Natural killer cell (primary cell): ENCODE measurements at regions not wholly inside any gene's neighbourhood (a gene's known extent, or its start where the extent isn't known, plus 50 kb on each side); places are given as distances from the start of the nearest gene placed in this dataset.

ENCODE experiments used
- ATAC-seq, 3 donors: fragments of 150-1000 bp in 2 of 3; fragments of 200-7000 bp in 1 of 3; cut with Tn5 transposase; 1 replicate in 1 of 3; 2 replicates in 2 of 3; pipeline ENCODE4 v1.10.0; 2021; ENCODE audit warnings: mild to moderate bottlenecking in 2 of 3, moderate library complexity in 2 of 3
- DNase-seq, 2 donors: peaks; one replicate each; pipeline versions ENCODE4 v3.0.0 to v3.0.0-alpha.2; 2013 to 2021; ENCODE audit warnings: mixed read lengths in 1 of 2
- H3K27ac ChIP-seq: one replicate; pipeline ENCODE4 v1.5.1; 2013; ENCODE audit warnings: mild to moderate bottlenecking, low read length
- H3K27me3 ChIP-seq: one replicate; pipeline ENCODE4 v1.6.1; 2013; ENCODE audit warnings: low read length; ENCODE audit not compliant: control insufficient read depth, insufficient read depth
- H3K36me3 ChIP-seq: one replicate; pipeline ENCODE4 v1.6.1; 2013; ENCODE audit warnings: low read length; ENCODE audit not compliant: control insufficient read depth, insufficient read depth
- H3K4me1 ChIP-seq: one replicate; pipeline ENCODE4 v1.6.1; 2013; ENCODE audit warnings: low read length; ENCODE audit not compliant: control insufficient read depth, insufficient read depth
- H3K4me3 ChIP-seq: one replicate; pipeline ENCODE4 v1.5.1; 2013; ENCODE audit warnings: low read length
- H3K9me3 ChIP-seq: one replicate; pipeline ENCODE4 v1.6.1; 2013; ENCODE audit warnings: low read length; ENCODE audit not compliant: control insufficient read depth, insufficient read depth
- H3K27ac Mint-ChIP-seq, 2 donors: one replicate each; pipeline ENCODE4 v1.8.0; 2022; ENCODE audit warnings: mild to moderate bottlenecking in 2 of 2, mixed read lengths in 2 of 2, moderate library complexity in 1 of 2
- H3K27me3 Mint-ChIP-seq, 2 donors: one replicate each; pipeline ENCODE4 v1.8.0; 2022; ENCODE audit warnings: low read depth in 2 of 2, mixed read lengths in 2 of 2
- H3K36me3 Mint-ChIP-seq: one replicate; pipeline ENCODE4 v1.8.0; 2022; ENCODE audit warnings: mixed read lengths
- H3K4me1 Mint-ChIP-seq, 2 donors: one replicate each; pipeline ENCODE4 v1.8.0; 2022; ENCODE audit warnings: mixed read lengths in 2 of 2
- H3K4me3 Mint-ChIP-seq: one replicate; pipeline ENCODE4 v1.8.0; 2022; ENCODE audit warnings: mild to moderate bottlenecking, moderate library complexity, mixed read lengths
- H3K9me3 Mint-ChIP-seq, 2 donors: one replicate each; pipeline ENCODE4 v1.8.0; 2022; ENCODE audit warnings: mixed read lengths in 2 of 2
- WGBS: methylation state at CpG from one replicate; pipeline ENCODE4 v1.1.7; 2013; ENCODE audit warnings: missing lambda C conversion rate; ENCODE audit not compliant: insufficient coverage; 5-methylcytosine and 5-hydroxymethylcytosine counted together
- intact Hi-C: fragments of 100-400 bp; cut with micrococcal nuclease; formaldehyde crosslinking; loops from one replicate; pipeline ENCODE4 v1.14.2; 2022
- TF ChIP-seq, protein P1 (sequence below): fragments of 200-600 bp; IDR thresholded peaks from one replicate; pipeline ENCODE4 v1.8.0; 2022; ENCODE audit warnings: antibody characterized with exemption

DNA sequence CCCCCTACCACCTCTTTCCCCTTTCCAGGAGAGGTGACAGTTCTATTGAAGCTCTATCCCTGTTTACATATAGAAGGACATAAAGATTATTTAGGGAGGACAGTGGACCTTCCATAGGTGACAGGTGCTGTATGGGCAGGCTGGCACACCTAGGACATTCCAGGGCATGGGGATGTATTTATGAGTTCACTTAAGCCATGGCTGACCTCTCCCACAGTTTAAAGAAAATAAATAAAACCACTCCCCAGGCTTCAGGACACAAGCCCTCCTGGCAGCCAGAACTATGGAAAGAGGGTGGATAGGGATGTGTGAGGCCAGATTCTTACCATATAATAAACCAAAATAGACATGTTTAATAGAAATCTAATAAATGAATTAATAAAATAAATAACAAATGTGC, 85.6 kb upstream of the HOXC13 start:
- no peaks in the 10 kb centered on the region for H3K36me3 Mint-ChIP-seq
- Histone ChIP-seq H3K27me3 (peaks cover 4% of the 10 kb centered on the region), H3K27ac (no peak overlapping the region), H3K9me3 (no peaks in the 10 kb centered on the region), H3K36me3 (no peaks in the 10 kb centered on the region), H3K4me3 (no peak overlapping the region), H3K4me1 (no peaks in the 10 kb centered on the region)
- no peak overlapping the region for H3K4me3 Mint-ChIP-seq
- no peaks in the 10 kb centered on the region for H3K9me3 Mint-ChIP-seq
- DNase-seq (no peak), ATAC-seq (no peak)
- intact Hi-C loops = no loop called here
- no peaks in the 10 kb centered on the region for H3K4me1 Mint-ChIP-seq
- H3K27me3 Mint-ChIP-seq = peaks cover 12 to 63% of the 10 kb centered on the region in 2 donors
- no peak overlapping the region for H3K27ac Mint-ChIP-seq
- TF ChIP-seq, protein P1, sequence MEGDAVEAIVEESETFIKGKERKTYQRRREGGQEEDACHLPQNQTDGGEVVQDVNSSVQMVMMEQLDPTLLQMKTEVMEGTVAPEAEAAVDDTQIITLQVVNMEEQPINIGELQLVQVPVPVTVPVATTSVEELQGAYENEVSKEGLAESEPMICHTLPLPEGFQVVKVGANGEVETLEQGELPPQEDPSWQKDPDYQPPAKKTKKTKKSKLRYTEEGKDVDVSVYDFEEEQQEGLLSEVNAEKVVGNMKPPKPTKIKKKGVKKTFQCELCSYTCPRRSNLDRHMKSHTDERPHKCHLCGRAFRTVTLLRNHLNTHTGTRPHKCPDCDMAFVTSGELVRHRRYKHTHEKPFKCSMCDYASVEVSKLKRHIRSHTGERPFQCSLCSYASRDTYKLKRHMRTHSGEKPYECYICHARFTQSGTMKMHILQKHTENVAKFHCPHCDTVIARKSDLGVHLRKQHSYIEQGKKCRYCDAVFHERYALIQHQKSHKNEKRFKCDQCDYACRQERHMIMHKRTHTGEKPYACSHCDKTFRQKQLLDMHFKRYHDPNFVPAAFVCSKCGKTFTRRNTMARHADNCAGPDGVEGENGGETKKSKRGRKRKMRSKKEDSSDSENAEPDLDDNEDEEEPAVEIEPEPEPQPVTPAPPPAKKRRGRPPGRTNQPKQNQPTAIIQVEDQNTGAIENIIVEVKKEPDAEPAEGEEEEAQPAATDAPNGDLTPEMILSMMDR = no peak

DNA sequence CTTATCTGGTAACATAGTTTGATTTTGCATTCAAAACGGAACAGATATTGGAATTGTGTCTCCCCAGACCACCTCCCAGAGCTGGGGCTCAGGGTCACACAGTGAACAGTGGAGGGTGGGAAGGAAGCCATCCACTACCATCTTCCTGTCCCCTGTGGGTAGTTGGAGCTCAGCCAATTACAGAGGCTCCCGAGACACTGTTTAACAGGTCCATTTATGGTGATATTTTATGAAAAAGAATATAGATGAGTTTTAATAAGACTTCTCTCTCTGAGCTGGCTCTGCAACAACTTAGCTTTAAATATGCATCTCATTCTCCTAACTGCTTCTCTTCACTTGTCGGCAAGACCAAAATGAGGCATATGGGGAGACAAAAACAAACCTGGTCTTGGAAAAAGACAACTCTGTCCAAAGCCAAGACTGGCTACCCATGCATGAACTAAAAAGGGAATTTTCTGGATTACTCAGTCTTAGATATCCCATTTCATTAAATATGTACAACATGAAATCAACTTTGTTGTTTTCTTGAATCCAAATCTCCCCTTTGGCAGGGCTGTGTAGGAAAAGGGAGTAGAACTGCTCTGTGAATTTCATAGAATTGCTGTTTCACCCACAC, 83.8 kb upstream of the HOXC13 start:
- intact Hi-C loops = no loop called here
- H3K9me3 Mint-ChIP-seq = no peaks in the 10 kb centered on the region
- TF ChIP-seq, protein P1 = no peak
- H3K4me3 Mint-ChIP-seq = no peak overlapping the region
- DNase-seq (no peak), ATAC-seq (no peak)
- no peak overlapping the region for H3K4me3 ChIP-seq
- no peaks in the 10 kb centered on the region for H3K4me1 ChIP-seq
- no peak overlapping the region for H3K27ac ChIP-seq
- 82% methylated on average over 2 of the region's 3 CpGs for WGBS
- H3K4me1 Mint-ChIP-seq = no peaks in the 10 kb centered on the region
- H3K9me3 ChIP-seq = no peaks in the 10 kb centered on the region
- no peaks in the 10 kb centered on the region for H3K36me3 Mint-ChIP-seq
- no peaks in the 10 kb centered on the region for H3K36me3 ChIP-seq
- H3K27me3 Mint-ChIP-seq = peaks cover 6 to 49% of the 10 kb centered on the region in 2 donors
- H3K27ac Mint-ChIP-seq = no peak overlapping the region
- peaks cover 4% of the 10 kb centered on the region for H3K27me3 ChIP-seq

DNA sequence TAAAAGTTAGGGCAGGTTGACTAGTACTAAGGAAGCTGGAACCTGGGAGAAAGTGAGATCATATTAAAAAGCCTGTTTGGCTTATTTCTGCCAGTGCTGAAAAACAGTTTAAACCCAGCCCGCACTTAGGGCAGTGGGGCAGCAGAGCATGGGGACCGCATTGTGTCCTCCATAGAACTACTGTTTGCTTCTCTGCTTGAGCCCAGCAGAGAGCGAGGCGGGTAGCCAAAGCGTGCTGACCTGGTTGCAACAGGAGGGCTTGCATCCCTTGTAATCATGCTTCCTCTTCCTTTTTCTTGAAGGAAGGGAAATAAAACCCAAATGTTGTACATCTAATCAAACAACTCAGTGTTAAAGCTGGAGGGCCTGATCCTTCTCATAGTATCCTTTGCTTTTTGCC, 82.5 kb upstream of the HOXC13 start:
- DNase-seq (no peak), ATAC-seq (no peak)
- Histone ChIP-seq H3K9me3 (no peaks in the 10 kb centered on the region), H3K27ac (no peak overlapping the region), H3K27me3 (peaks cover 3% of the 10 kb centered on the region), H3K4me1 (no peaks in the 10 kb centered on the region), H3K4me3 (no peak overlapping the region), H3K36me3 (no peaks in the 10 kb centered on the region)
- H3K9me3 Mint-ChIP-seq = no peaks in the 10 kb centered on the region
- 89% methylated on average over 5 of the region's 5 CpGs for WGBS
- peaks cover 14 to 49% of the 10 kb centered on the region in 2 donors for H3K27me3 Mint-ChIP-seq
- H3K4me3 Mint-ChIP-seq = no peak overlapping the region
- H3K36me3 Mint-ChIP-seq = no peaks in the 10 kb centered on the region
- intact Hi-C loops = no loop called here
- no peak overlapping the region for H3K27ac Mint-ChIP-seq
- TF ChIP-seq, protein P1 = no peak
- no peaks in the 10 kb centered on the region for H3K4me1 Mint-ChIP-seq

DNA sequence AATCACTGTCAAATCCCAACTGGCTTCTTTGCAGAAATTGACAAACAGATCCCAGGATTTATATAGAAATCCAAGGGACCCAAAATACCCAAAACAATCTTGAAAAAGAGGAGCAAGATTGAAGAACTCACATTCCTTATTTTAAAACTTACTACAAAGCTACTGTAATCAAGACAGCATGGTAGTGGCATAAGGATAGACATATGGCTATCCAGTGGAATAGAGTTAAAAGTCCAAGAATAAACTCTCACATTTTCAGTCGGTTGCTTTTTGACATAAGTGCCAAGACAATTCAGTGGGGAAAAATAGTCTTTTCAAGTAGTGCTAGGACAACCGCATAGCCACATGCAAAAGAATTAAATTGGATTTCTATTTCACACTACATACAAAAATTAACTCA, 81.0 kb upstream of the HOXC13 start:
- ATAC-seq (no peak), DNase-seq (no peak)
- Histone ChIP-seq H3K4me3 (no peak overlapping the region), H3K27me3 (peaks cover 3% of the 10 kb centered on the region), H3K9me3 (no peaks in the 10 kb centered on the region), H3K4me1 (no peaks in the 10 kb centered on the region), H3K36me3 (no peaks in the 10 kb centered on the region), H3K27ac (no peak overlapping the region)
- intact Hi-C loops = no loop called here
- Mint-ChIP-seq H3K9me3 (no peaks in the 10 kb centered on the region), H3K4me1 (no peaks in the 10 kb centered on the region), H3K36me3 (no peaks in the 10 kb centered on the region), H3K27me3 (peaks cover 21 to 42% of the 10 kb centered on the region in 2 donors), H3K4me3 (no peak overlapping the region), H3K27ac (no peak overlapping the region)
- WGBS = 86% methylated on average over 1 of the region's 2 CpGs
- TF ChIP-seq, protein P1 = no peak
